A673 (cell line): ENCODE measurements at regions not wholly inside any gene's neighbourhood (a gene's known extent, or its start where the extent isn't known, plus 50 kb on each side); places are given as distances from the start of the nearest gene placed in this dataset. TPM values are rescaled to one million over a fixed set of nuclear protein-coding genes. Genes with fewer than 3 reads are reported as not detected.

Source experiments
- BruUV-seq: library from RNA; stranded (reverse); fragments of 400-500 nt; replicated peaks from 2 replicates; lab custom pipeline; 2021; lab: Mats Ljungman, UMichigan
- CTCF ChIA-PET: fragments of 300-600 bp; sonication (Branson Sonifier 250); formaldehyde crosslinking; loops from one replicate; lab custom pipeline; 2022; ENCODE audit warnings: antibody characterized with exemption; lab: Charles Lee
- POLR2A ChIA-PET: fragments of 300-600 bp; sonication (Branson Sonifier 250); formaldehyde crosslinking; loops from one replicate; lab custom pipeline; 2022; ENCODE audit warnings: antibody characterized with exemption; ENCODE audit not compliant: low non-redundant PET; lab: Charles Lee
- DNase-seq: peaks from one replicate; pipeline ENCODE4 v3.0.0-alpha.2; 2015; ENCODE audit warnings: low spot score
- H3K27ac ChIP-seq: fragments of 200-600 bp; sonication (generic); 2 replicates; pipeline ENCODE4 v1.5.1; 2016; ENCODE audit warnings: mixed run types, low read depth, mild to moderate bottlenecking, mixed read lengths, antibody characterized with exemption, low read length; ENCODE audit not compliant: poor library complexity, severe bottlenecking
- H3K27me3 ChIP-seq: fragments of 200-600 bp; sonication (generic); replicated peaks from 2 replicates; pipeline ENCODE4 v1.6.1; 2017; ENCODE audit warnings: mixed run types, low read depth, mild to moderate bottlenecking, mixed read lengths, antibody characterized with exemption, low read length; ENCODE audit not compliant: insufficient read depth, poor library complexity
- H3K36me3 ChIP-seq: fragments of 200-600 bp; sonication (generic); 2 replicates; pipeline ENCODE4 v1.6.1; 2016; ENCODE audit warnings: mixed run types, mild to moderate bottlenecking, mixed read lengths, antibody characterized with exemption, low read length; ENCODE audit not compliant: insufficient read depth, poor library complexity, severe bottlenecking
- H3K4me1 ChIP-seq: fragments of 200-600 bp; sonication (generic); 2 replicates; pipeline ENCODE4 v1.6.1; 2017; ENCODE audit warnings: mixed run types, mild to moderate bottlenecking, mixed read lengths, antibody characterized with exemption, low read length; ENCODE audit not compliant: insufficient read depth, poor library complexity, severe bottlenecking
- H3K4me3 ChIP-seq: fragments of 200-600 bp; sonication (generic); 2 replicates; pipeline ENCODE4 v1.5.1; 2016; ENCODE audit warnings: low read depth, mixed run types, mild to moderate bottlenecking, mixed read lengths, low read length; ENCODE audit not compliant: poor library complexity, severe bottlenecking
- H3K9me3 ChIP-seq: fragments of 200-600 bp; sonication (generic); 2 replicates; pipeline ENCODE4 v1.6.1; 2016; ENCODE audit warnings: mixed run types, low read depth, mild to moderate bottlenecking, mixed read lengths, antibody characterized with exemption, low read length; ENCODE audit not compliant: poor library complexity, severe bottlenecking
- EZH2 ChIP-seq: fragments of 200-600 bp; sonication (generic); IDR thresholded peaks from 2 replicates; pipeline ENCODE4 v1.6.1; 2017; ENCODE audit warnings: borderline replicate concordance, low read depth, mild to moderate bottlenecking, mixed read lengths, antibody characterized with exemption, low read length; ENCODE audit not compliant: poor library complexity, severe bottlenecking
- intact Hi-C: fragments of 100-400 bp; cut with micrococcal nuclease; formaldehyde crosslinking; loops from one replicate; pipeline ENCODE4 v1.10.0; 2022; ENCODE audit not compliant: unreplicated experiment
- microRNA-seq: library from miRNA; unstranded; fragments of <30 nt; microRNA quantifications from one replicate; pipeline ENCODE4 v1.2.0, GENCODE V29; 2021
- TF ChIP-seq, protein P1 (sequence below): fragments of 300-800, 200-600 bp; sonication (generic); conservative IDR thresholded peaks from 2 replicates; pipeline ENCODE4 v1.5.1; 2017; ENCODE audit warnings: low read depth, mild to moderate bottlenecking, antibody characterized with exemption, low read length, moderate library complexity, mixed read lengths

DNA sequence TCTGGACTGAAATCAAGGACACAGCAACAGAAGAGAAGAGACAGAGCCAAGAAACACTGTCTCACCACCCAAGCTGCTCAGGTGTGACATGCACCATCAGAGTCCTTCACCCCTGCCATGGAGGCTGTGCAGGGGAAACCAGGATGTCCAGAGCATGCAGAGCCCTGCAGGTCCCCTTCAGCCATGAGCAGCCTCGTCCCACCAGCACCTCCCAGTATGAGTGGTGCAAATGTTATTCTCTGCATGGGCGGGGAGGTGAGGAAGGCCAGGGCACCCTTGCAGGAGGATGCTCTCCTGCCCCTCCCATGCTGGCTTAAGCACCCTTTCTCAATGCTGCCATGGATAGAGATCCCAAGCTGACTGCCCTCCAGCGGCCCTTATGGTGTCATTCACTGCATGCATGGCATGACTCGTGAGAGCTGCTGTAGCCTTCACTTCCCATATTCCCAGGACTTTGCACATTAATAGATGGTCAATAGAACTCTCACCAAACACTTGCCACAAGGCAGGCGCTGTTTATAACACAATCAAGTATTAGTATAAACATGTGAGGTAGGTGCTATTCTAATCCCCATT, 171.0 kb downstream of the ANAPC1 start:
- H3K4me1 ChIP-seq, result no peaks in the 10 kb centered on the region
- H3K27me3 ChIP-seq, result no peaks in the 10 kb centered on the region
- ChIA-PET CTCF (no interaction called here), POLR2A (no interaction called here)
- no peaks in the 10 kb centered on the region for H3K36me3 ChIP-seq
- no peak for DNase-seq
- no peak overlapping the region for H3K27ac ChIP-seq
- TF ChIP-seq, protein P1, sequence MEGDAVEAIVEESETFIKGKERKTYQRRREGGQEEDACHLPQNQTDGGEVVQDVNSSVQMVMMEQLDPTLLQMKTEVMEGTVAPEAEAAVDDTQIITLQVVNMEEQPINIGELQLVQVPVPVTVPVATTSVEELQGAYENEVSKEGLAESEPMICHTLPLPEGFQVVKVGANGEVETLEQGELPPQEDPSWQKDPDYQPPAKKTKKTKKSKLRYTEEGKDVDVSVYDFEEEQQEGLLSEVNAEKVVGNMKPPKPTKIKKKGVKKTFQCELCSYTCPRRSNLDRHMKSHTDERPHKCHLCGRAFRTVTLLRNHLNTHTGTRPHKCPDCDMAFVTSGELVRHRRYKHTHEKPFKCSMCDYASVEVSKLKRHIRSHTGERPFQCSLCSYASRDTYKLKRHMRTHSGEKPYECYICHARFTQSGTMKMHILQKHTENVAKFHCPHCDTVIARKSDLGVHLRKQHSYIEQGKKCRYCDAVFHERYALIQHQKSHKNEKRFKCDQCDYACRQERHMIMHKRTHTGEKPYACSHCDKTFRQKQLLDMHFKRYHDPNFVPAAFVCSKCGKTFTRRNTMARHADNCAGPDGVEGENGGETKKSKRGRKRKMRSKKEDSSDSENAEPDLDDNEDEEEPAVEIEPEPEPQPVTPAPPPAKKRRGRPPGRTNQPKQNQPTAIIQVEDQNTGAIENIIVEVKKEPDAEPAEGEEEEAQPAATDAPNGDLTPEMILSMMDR, result no peak
- H3K9me3 ChIP-seq, result no peaks in the 10 kb centered on the region
- no TSS peak for BruUV-seq
- intact Hi-C loops, result no loop called here
- no peak overlapping the region for H3K4me3 ChIP-seq

DNA sequence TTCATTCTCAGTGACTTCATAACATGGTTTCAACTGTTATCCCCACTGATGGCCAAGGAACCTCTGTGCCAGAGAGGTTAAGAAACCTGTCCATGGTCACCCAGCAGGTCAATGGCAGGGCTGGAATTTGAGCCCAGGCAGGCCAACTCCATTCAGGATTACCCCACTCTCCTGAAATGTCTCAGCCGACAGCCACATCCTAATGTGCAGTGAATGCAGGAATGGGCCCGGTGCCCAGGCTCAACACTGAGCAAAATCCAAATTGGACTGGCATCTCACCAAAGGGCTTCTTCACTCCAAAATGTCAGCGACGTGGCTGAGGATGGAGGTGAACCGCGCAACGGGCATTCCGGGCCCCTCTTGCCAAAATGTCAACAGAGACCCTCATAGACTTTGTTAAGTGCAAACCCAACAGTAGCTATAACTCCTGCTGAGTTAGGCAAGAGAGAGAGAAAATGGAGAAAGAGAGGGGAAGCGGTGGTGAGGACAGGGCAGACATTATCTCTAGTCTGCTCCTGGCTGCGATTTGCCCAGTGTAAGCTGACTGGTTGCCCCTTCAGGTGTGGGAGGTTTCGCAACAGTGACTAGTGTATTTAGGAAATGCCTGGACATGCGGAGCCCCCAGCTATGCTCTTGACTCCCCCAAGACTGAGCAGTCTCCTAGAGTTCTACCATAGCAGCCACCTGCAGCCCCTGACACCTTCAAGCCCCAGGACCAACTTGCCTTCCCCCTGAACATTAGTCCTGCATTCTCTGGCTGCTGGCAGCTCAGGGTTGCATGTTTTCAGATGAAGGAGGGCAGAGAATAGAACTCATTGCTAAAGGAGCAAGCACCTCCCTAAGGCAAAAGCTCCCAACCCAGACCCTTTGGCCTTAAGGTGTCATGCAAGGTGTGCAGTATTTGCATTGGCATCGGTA, 167.7 kb downstream of the ANAPC1 start:
- H3K27ac ChIP-seq, result no peak overlapping the region
- ChIA-PET CTCF (no interaction called here), POLR2A (no interaction called here)
- H3K27me3 ChIP-seq, result no peaks in the 10 kb centered on the region
- no peak for TF ChIP-seq EZH2
- TF ChIP-seq, protein P1, result no peak
- no peak overlapping the region for H3K4me3 ChIP-seq
- BruUV-seq, result no TSS peak
- no peaks in the 10 kb centered on the region for H3K4me1 ChIP-seq
- no peak for DNase-seq
- H3K36me3 ChIP-seq, result no peaks in the 10 kb centered on the region
- H3K9me3 ChIP-seq, result no peaks in the 10 kb centered on the region
- intact Hi-C loops, result no loop called here

DNA sequence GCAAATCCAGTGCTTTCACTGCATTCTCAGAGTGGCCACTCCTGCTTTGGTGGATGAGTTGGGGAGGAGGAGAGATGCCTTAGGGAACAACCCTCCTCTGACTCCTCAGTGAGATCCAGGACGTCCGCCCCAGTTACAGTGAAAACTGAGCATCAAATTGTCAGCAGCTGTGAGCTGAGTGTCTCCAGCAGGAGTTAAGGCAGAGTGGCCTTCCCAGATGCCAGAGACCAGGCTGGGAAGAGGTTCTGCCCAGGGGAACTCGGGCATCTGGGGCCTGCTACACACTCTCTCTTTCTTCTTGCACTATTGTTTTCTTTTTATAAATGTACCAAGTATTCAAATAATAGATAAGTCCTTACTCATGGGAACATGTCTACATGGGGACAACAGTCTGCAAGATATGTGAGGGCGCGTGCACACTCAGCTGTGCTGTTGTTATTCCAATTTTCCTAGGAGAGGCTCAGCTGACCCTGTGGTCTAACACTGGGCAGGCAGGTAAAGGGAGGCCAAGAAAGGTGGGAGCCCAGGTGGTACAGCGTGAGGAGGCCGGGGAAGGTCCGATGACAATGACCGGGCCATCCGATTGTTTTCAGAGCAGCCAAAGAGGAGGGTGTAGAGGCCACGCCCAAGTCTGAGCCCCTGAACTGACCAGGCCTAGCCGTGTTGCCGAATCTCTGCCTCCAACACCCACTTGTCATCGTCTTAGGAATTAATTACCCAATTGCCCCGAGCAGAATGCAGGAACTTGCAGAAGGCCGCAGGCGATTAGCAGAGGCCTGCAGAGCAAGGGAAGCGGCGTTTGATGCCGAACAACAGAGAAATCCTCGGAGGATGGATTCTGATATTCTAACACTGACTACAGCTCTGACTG, 166.9 kb downstream of the ANAPC1 start:
- Histone ChIP-seq H3K27me3 (no peaks in the 10 kb centered on the region), H3K36me3 (no peaks in the 10 kb centered on the region), H3K27ac (no peak overlapping the region), H3K9me3 (no peaks in the 10 kb centered on the region), H3K4me1 (no peaks in the 10 kb centered on the region), H3K4me3 (no peak overlapping the region)
- intact Hi-C loops, result no loop called here
- no TSS peak for BruUV-seq
- DNase-seq, result no peak
- TF ChIP-seq, protein P1, result no peak
- no peak for TF ChIP-seq EZH2
- ChIA-PET POLR2A (no interaction called here), CTCF (no interaction called here)

Small RNA genes in the stretch of these regions (microRNA-seq; reads per million reads assigned to microRNA genes)
- not detected for gene MIR4435-2
